GM12891 (cell line): ENCODE measurements at regions not wholly inside any gene's neighbourhood (a gene's known extent, or its start where the extent isn't known, plus 50 kb on each side); places are given as distances from the start of the nearest gene placed in this dataset.

Experiments
- PAX5 ChIP-seq: IDR thresholded peaks from 2 replicates; pipeline ENCODE4 v1.6.1; 2011; ENCODE audit warnings: low read length, moderate library complexity, mild to moderate bottlenecking; ENCODE audit not compliant: insufficient read depth, severe bottlenecking
- POLR2A ChIP-seq: IDR thresholded peaks from 2 replicates; pipeline ENCODE4 v1.6.1; 2011; ENCODE audit warnings: low read depth, low read length, control low read depth
- POLR2AphosphoS5 ChIP-seq: IDR thresholded peaks from 2 replicates; pipeline ENCODE4 v1.6.1; 2011; ENCODE audit warnings: low read depth, low read length, control low read depth
- POU2F2 ChIP-seq: IDR thresholded peaks from 2 replicates; pipeline ENCODE4 v1.6.1; 2011; ENCODE audit warnings: low read depth, mild to moderate bottlenecking, control low read depth, low read length, moderate library complexity
- SPI1 ChIP-seq: IDR thresholded peaks from 2 replicates; pipeline ENCODE4 v1.6.1; 2011; ENCODE audit warnings: low read depth, low read length, control low read depth
- TAF1 ChIP-seq: IDR thresholded peaks from 2 replicates; pipeline ENCODE4 v1.6.1; 2011; ENCODE audit warnings: low read depth, low read length, control low read depth

GRCh38 chr1:58880592-58880991 is 96.7 kb upstream of the JUN start:
- TF ChIP-seq POLR2A (no peak), SPI1 (no peak), POLR2AphosphoS5 (no peak), TAF1 (no peak), PAX5 (no peak), POU2F2 (no peak)
